HUES64 (cell line): ENCODE measurements at regions not wholly inside any gene's neighbourhood (a gene's known extent, or its start where the extent isn't known, plus 50 kb on each side); places are given as distances from the start of the nearest gene placed in this dataset.

ENCODE experiments used
- H3K27ac ChIP-seq: 2 replicates; pipeline ENCODE4 v1.7.0; 2013; ENCODE audit warnings: low read depth, low read length, inconsistent platforms
- H3K27me3 ChIP-seq: 2 replicates; pipeline ENCODE4 v1.6.1; 2013; ENCODE audit warnings: mild to moderate bottlenecking, low read length; ENCODE audit not compliant: insufficient read depth
- H3K36me3 ChIP-seq: 2 replicates; pipeline ENCODE4 v1.6.1; 2013; ENCODE audit warnings: mild to moderate bottlenecking, low read length; ENCODE audit not compliant: insufficient read depth
- H3K4me1 ChIP-seq: 2 replicates; pipeline ENCODE4 v1.6.1; 2013; ENCODE audit warnings: mild to moderate bottlenecking, low read length, moderate library complexity; ENCODE audit not compliant: insufficient read depth
- H3K4me3 ChIP-seq: 2 replicates; pipeline ENCODE4 v1.5.1; 2013; ENCODE audit warnings: mild to moderate bottlenecking, low read length, moderate library complexity
- H3K9ac ChIP-seq: 2 replicates; pipeline ENCODE4 v1.6.1; 2013; ENCODE audit warnings: mild to moderate bottlenecking, low read depth, low read length
- H3K9me3 ChIP-seq: 2 replicates; pipeline ENCODE4 v1.6.1; 2013; ENCODE audit warnings: low read depth, low read length; ENCODE audit not compliant: insufficient read depth
- WGBS: fragments of 150-250, 120-280 bp; methylation state at CpG from one replicate; pipeline ENCODE4 v1.1.7; 2013; ENCODE audit warnings: missing lambda C conversion rate; 5-methylcytosine and 5-hydroxymethylcytosine counted together

- Histone ChIP-seq H3K9me3 (no peaks in the 10 kb centered on the region), H3K9ac (no peak overlapping the region), H3K4me3 (no peak overlapping the region), H3K27ac (no peak overlapping the region), H3K27me3 (no peaks in the 10 kb centered on the region), H3K36me3 (no peaks in the 10 kb centered on the region), H3K4me1 (no peaks in the 10 kb centered on the region)
- 95% methylated on average over 7 of the region's 7 CpGs for WGBS
Measured at GRCh38 chr9:118751077-118751847, 618.0 kb downstream of the BRINP1 start.

GRCh38 chr9:118751848-118752223 lies 617.4 kb downstream of the BRINP1 start:
- no peaks in the 10 kb centered on the region for H3K4me1 ChIP-seq
- WGBS, result 86% methylated on average over 3 of the region's 3 CpGs

GRCh38 chr9:118761016-118761790 lies 608.0 kb downstream of the BRINP1 start:
- no peak overlapping the region for H3K9ac ChIP-seq
- H3K4me3 ChIP-seq, result no peak overlapping the region
- no peaks in the 10 kb centered on the region for H3K36me3 ChIP-seq
- H3K27me3 ChIP-seq, result no peaks in the 10 kb centered on the region
- no peaks in the 10 kb centered on the region for H3K4me1 ChIP-seq
- H3K27ac ChIP-seq, result no peak overlapping the region
- 92% methylated on average over 3 of the region's 4 CpGs for WGBS
- H3K9me3 ChIP-seq, result no peaks in the 10 kb centered on the region

More at GRCh38 chr9:118751848-118752223, 617.4 kb downstream of the BRINP1 start:
- no peaks in the 10 kb centered on the region for H3K9me3 ChIP-seq
- H3K27ac ChIP-seq, result no peak overlapping the region
- no peak overlapping the region for H3K4me3 ChIP-seq
- no peaks in the 10 kb centered on the region for H3K27me3 ChIP-seq
- no peak overlapping the region for H3K9ac ChIP-seq
- no peaks in the 10 kb centered on the region for H3K36me3 ChIP-seq

GRCh38 chr9:118767571-118767970 lies 601.7 kb downstream of the BRINP1 start:
- no peak overlapping the region for H3K27ac ChIP-seq
- H3K9me3 ChIP-seq, result no peaks in the 10 kb centered on the region
- H3K9ac ChIP-seq, result no peak overlapping the region
- H3K27me3 ChIP-seq, result no peaks in the 10 kb centered on the region
- no peaks in the 10 kb centered on the region for H3K36me3 ChIP-seq
- WGBS, result 92% methylated on average over 5 of the region's 5 CpGs
- H3K4me1 ChIP-seq, result no peaks in the 10 kb centered on the region
- H3K4me3 ChIP-seq, result no peak overlapping the region

- Histone ChIP-seq H3K4me3 (no peak overlapping the region), H3K36me3 (no peaks in the 10 kb centered on the region), H3K27ac (no peak overlapping the region), H3K9ac (no peak overlapping the region), H3K27me3 (no peaks in the 10 kb centered on the region), H3K4me1 (no peaks in the 10 kb centered on the region), H3K9me3 (no peaks in the 10 kb centered on the region)
- 83% methylated on average over 5 of the region's 5 CpGs for WGBS
Measured at GRCh38 chr9:118782790-118783463, 586.3 kb downstream of the BRINP1 start.

GRCh38 chr9:118784033-118784432 lies 585.2 kb downstream of the BRINP1 start:
- Histone ChIP-seq H3K4me3 (no peak overlapping the region), H3K9me3 (no peaks in the 10 kb centered on the region), H3K36me3 (no peaks in the 10 kb centered on the region), H3K27me3 (no peaks in the 10 kb centered on the region), H3K4me1 (no peaks in the 10 kb centered on the region), H3K9ac (no peak overlapping the region), H3K27ac (no peak overlapping the region)
- WGBS, result 91% methylated on average over 3 of the region's 3 CpGs

GRCh38 chr9:118785456-118785855 lies 583.8 kb downstream of the BRINP1 start:
- WGBS, result 91% methylated on average over 7 of the region's 7 CpGs
- H3K9me3 ChIP-seq, result no peaks in the 10 kb centered on the region
- H3K4me1 ChIP-seq, result no peaks in the 10 kb centered on the region
- H3K4me3 ChIP-seq, result no peak overlapping the region
- H3K36me3 ChIP-seq, result no peaks in the 10 kb centered on the region
- H3K27me3 ChIP-seq, result no peaks in the 10 kb centered on the region
- H3K9ac ChIP-seq, result no peak overlapping the region
- no peak overlapping the region for H3K27ac ChIP-seq

- H3K27me3 ChIP-seq, result no peaks in the 10 kb centered on the region
- WGBS, result 84% methylated on average over 3 of the region's 3 CpGs
- H3K27ac ChIP-seq, result no peak overlapping the region
- no peaks in the 10 kb centered on the region for H3K4me1 ChIP-seq
- no peaks in the 10 kb centered on the region for H3K9me3 ChIP-seq
- H3K9ac ChIP-seq, result no peak overlapping the region
- no peaks in the 10 kb centered on the region for H3K36me3 ChIP-seq
- H3K4me3 ChIP-seq, result no peak overlapping the region
Measured at GRCh38 chr9:118786877-118787276, 582.4 kb downstream of the BRINP1 start.

- H3K27ac ChIP-seq, result no peak overlapping the region
- no peaks in the 10 kb centered on the region for H3K36me3 ChIP-seq
- H3K27me3 ChIP-seq, result no peaks in the 10 kb centered on the region
- WGBS, result 96% methylated on average over 47 of the region's 47 CpGs
- H3K9ac ChIP-seq, result no peak overlapping the region
- H3K4me3 ChIP-seq, result peak overlapping the region; percentile 27; the same call in 1 of the 2 replicates
- no peaks in the 10 kb centered on the region for H3K9me3 ChIP-seq
- H3K4me1 ChIP-seq, result no peaks in the 10 kb centered on the region
Measured at GRCh38 chr9:118809160-118809625, 560.0 kb downstream of the BRINP1 start.

GRCh38 chr9:118829334-118829733 lies 539.9 kb downstream of the BRINP1 start:
- H3K4me3 ChIP-seq, result no peak overlapping the region
- no peak overlapping the region for H3K27ac ChIP-seq
- H3K36me3 ChIP-seq, result no peaks in the 10 kb centered on the region
- no peak overlapping the region for H3K9ac ChIP-seq
- H3K9me3 ChIP-seq, result no peaks in the 10 kb centered on the region
- H3K4me1 ChIP-seq, result no peaks in the 10 kb centered on the region
- H3K27me3 ChIP-seq, result no peaks in the 10 kb centered on the region

- no peak overlapping the region for H3K27ac ChIP-seq
- no peaks in the 10 kb centered on the region for H3K27me3 ChIP-seq
- 97% methylated on average over 5 of the region's 5 CpGs for WGBS
- H3K36me3 ChIP-seq, result no peaks in the 10 kb centered on the region
- H3K4me1 ChIP-seq, result no peaks in the 10 kb centered on the region
- H3K9ac ChIP-seq, result no peak overlapping the region
- H3K9me3 ChIP-seq, result no peaks in the 10 kb centered on the region
- no peak overlapping the region for H3K4me3 ChIP-seq
Measured at GRCh38 chr9:118832371-118832770, 536.9 kb downstream of the BRINP1 start.
